ENCODE measurements at regions not wholly inside any gene's neighbourhood (a gene's known extent, or its start where the extent isn't known, plus 50 kb on each side); places are given as distances from the start of the nearest gene placed in this dataset.
"Not testable (repeated sequence)": the region's sequence is repeated elsewhere in the genome, so short reads cannot be mapped to it uniquely, and the experiment has no call there.

DNA sequence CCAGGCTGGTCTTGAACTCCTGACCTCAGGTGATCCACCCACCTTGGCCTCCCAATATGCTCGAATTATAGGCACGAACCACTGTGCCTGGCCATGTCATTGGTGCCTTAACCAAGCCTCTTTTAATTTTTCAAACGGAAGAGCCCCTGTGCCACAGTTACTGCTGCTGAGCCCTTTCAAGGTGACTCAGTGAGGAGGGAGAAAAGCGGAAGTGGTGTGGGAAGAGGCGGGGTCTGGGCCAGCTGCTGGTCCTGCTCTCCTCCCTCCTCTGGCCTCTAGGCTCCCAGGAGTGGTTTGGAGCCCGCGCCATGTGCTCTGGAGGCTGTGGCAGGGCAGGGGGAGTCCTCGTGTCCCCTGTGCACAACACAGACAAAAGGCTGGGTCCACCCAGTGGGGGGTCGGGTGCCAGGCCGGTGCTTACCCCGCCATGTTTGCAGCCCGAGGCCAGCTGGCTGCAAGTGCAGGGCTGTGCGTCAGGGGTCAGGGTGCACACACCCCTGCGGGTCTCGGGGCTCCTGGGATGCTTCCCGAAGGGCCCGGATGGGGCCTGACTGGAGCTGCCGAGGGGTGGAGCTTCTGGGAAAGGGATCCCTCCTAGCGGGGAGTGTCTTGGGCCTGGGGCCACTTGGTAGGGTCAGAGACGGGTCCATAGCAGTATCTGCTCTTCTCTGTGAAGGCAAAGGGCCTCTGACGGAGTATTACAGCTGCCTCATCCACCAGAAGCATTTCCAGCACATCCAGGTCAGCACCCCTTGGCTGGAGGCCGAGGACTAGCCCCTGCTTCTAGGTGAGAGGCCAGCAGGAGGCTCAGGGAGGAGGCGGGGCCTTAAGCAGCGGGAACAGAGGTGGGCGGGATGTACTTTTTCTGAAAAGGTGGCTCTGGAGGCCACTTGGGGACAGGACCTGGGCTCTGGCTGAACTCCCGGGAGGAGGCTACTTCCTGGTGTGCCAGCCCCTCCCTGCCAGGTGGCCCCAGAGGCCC, 100.4 kb upstream of the CCZ1B start:
- peak; percentile 88 to 90 (median 90) for DNase-seq
- H3K9me3 ChIP-seq; H3K4me3 ChIP-seq; H3K36me3 ChIP-seq (ENCODE audit: low read depth); H3K4me1 ChIP-seq (ENCODE audit: low read depth); intact Hi-C loops (cut with DNase I, micrococcal nuclease): not testable (repeated sequence)
- peak; percentile 51 for ATAC-seq

GRCh38 chr7:6927643-6928042, 101.6 kb upstream of the CCZ1B start:
- H3K36me3 ChIP-seq (ENCODE audit: low read depth); H3K4me3 ChIP-seq; intact Hi-C loops (cut with DNase I, micrococcal nuclease); H3K4me1 ChIP-seq (ENCODE audit: low read depth); ATAC-seq; H3K9me3 ChIP-seq; DNase-seq: not testable (repeated sequence)

GRCh38 chr7:6929588-6929987, 103.5 kb upstream of the CCZ1B start:
- H3K9me3 ChIP-seq; H3K4me3 ChIP-seq; H3K4me1 ChIP-seq (ENCODE audit: low read depth); intact Hi-C loops (cut with DNase I, micrococcal nuclease); DNase-seq; ATAC-seq; H3K36me3 ChIP-seq (ENCODE audit: low read depth): not testable (repeated sequence)

- H3K4me1 ChIP-seq (ENCODE audit: low read depth); H3K36me3 ChIP-seq (ENCODE audit: low read depth); intact Hi-C loops (cut with DNase I, micrococcal nuclease); H3K4me3 ChIP-seq; H3K9me3 ChIP-seq; ATAC-seq: not testable (repeated sequence)
- peak; percentile 27 to 50 (median 47) for DNase-seq
These were observed 104.1 kb upstream of the CCZ1B start for GRCh38 chr7:6930081-6930635.

DNA sequence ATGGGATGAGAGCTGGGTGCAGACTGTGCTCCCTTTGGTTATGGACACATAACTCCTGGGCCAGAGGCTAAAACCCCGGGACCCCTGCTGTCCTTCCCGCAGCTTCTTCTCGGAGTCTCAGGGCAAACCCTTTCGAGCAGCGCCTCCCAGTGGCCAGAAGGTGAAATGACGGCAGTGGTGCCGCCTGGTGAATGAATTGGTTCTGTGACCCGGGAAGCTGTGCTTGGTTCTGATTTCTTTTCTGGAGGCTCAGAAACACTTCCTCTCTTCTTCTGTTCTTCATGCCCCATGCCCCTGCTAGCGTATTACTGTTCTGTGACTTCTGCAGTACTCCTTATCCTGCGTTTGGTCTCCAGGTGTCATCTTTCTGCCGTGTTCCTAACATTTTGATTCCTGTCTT, 104.7 kb upstream of the CCZ1B start:
- peak in 2 of 3 donors; percentile 70 to 74 for DNase-seq
- H3K9me3 ChIP-seq; H3K4me1 ChIP-seq (ENCODE audit: low read depth); H3K4me3 ChIP-seq; ATAC-seq; intact Hi-C loops (cut with DNase I, micrococcal nuclease); H3K36me3 ChIP-seq (ENCODE audit: low read depth): not testable (repeated sequence)
- peak; percentile 34 for TF ChIP-seq CTCF (IDR thresholded peaks at IDR 0.05)

GRCh38 chr7:6931456-6931855, 105.4 kb upstream of the CCZ1B start:
- DNase-seq; H3K9me3 ChIP-seq; intact Hi-C loops (cut with DNase I, micrococcal nuclease); H3K4me1 ChIP-seq (ENCODE audit: low read depth); ATAC-seq; H3K4me3 ChIP-seq; H3K36me3 ChIP-seq (ENCODE audit: low read depth): not testable (repeated sequence)

- H3K9me3 ChIP-seq; H3K4me3 ChIP-seq; ATAC-seq; H3K36me3 ChIP-seq (ENCODE audit: low read depth); intact Hi-C loops (cut with DNase I, micrococcal nuclease); H3K4me1 ChIP-seq (ENCODE audit: low read depth); DNase-seq: not testable (repeated sequence)
These were observed 108.0 kb upstream of the CCZ1B start for GRCh38 chr7:6933954-6934632.

GRCh38 chr7:6934981-6935380, 108.9 kb upstream of the CCZ1B start:
- TF ChIP-seq CTCF (IDR thresholded peaks at IDR 0.05): no peak
- DNase-seq (no peak), ATAC-seq (no peak)
- H3K4me3 ChIP-seq: no peak overlapping the region
- no peaks in the 10 kb centered on the region for H3K36me3 ChIP-seq (ENCODE audit: low read depth)
- no peaks in the 10 kb centered on the region for H3K9me3 ChIP-seq
- intact Hi-C loops (cut with DNase I, micrococcal nuclease): no loop called here
- H3K4me1 ChIP-seq (ENCODE audit: low read depth): no peaks in the 10 kb centered on the region

DNA sequence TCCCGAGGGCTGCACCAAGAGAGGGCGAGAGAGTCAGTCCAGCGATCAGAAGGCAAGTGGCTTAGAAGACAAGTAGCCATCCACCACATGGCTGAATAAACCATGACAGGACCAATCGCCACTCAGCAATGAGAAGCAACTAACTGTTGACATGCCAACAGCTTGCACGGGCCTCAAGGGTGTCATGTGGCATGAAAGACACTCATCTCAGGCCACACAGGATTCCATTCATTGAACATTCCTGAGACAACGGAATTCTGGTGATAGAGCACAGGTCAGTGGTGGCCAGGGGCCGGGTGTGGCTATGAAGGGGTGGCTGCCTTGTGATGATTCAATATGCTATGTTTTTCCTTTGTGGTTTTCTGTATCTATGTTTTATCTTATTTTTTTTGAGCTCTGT, 110.6 kb upstream of the CCZ1B start:
- DNase-seq; intact Hi-C loops (cut with DNase I, micrococcal nuclease); H3K4me1 ChIP-seq (ENCODE audit: low read depth); H3K9me3 ChIP-seq; ATAC-seq; H3K36me3 ChIP-seq (ENCODE audit: low read depth); H3K4me3 ChIP-seq: not testable (repeated sequence)

DNA sequence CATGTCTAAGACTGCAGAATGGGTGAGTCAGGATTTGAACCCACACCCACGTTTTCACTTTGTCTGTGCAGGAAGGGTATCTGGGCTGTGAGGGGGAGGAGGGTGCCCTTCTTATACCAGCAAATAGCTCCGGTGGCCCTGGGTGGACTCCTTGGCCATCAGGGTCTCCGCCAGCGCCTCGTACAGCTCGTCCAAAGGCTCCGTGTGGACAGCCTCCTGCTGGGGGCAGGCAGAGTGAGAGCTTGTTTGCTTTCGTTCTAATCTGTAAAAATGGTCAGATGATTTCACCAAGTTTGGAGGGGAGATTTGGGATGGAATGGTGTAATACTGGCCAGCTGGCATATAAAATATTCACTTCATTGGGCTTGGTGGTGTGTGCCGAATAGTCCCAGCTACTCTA, 111.7 kb upstream of the CCZ1B start:
- H3K4me3 ChIP-seq; intact Hi-C loops (cut with DNase I, micrococcal nuclease); ATAC-seq; H3K36me3 ChIP-seq (ENCODE audit: low read depth); H3K9me3 ChIP-seq; DNase-seq; H3K4me1 ChIP-seq (ENCODE audit: low read depth): not testable (repeated sequence)

All from mucosa of descending colon (tissue), 3 donors.